SK-N-SH treated with all-trans-retinoic acid at 6 μM for 48 hours (cell line): ENCODE measurements at regions not wholly inside any gene's neighbourhood (a gene's known extent, or its start where the extent isn't known, plus 50 kb on each side); places are given as distances from the start of the nearest gene placed in this dataset.

Experiments
- ATAC-seq: fragments of 200-7000 bp; cut with Tn5 transposase; 3 replicates; pipeline ENCODE4 v1.9.1; 2020; ENCODE audit warnings: mild to moderate bottlenecking, moderate library complexity
- ARNTL ChIP-seq: fragments of 450-650 bp; formaldehyde crosslinking; IDR thresholded peaks from 2 replicates; pipeline ENCODE4 v1.5.0; 2020; ENCODE audit warnings: low read depth, mild to moderate bottlenecking, moderate library complexity, borderline replicate concordance
- CSDC2 ChIP-seq: fragments of 250-450 bp; sonication (Bioruptor Pico); IDR thresholded peaks from 2 replicates; pipeline ENCODE4 v1.5.0; 2020; ENCODE audit warnings: mild to moderate bottlenecking, moderate library complexity
- ESRRG ChIP-seq: fragments of 250-450 bp; sonication (Bioruptor Pico); IDR thresholded peaks from 2 replicates; pipeline ENCODE4 v1.6.1; 2021; ENCODE audit warnings: mild to moderate bottlenecking
- GLIS3 ChIP-seq: fragments of 250-450 bp; sonication (Bioruptor Pico); IDR thresholded peaks from 2 replicates; pipeline ENCODE4 v1.5.0; 2020; ENCODE audit warnings: mild to moderate bottlenecking, moderate library complexity
- OSR1 ChIP-seq: fragments of 250-450 bp; sonication (Bioruptor Pico); IDR thresholded peaks from 2 replicates; pipeline ENCODE4 v1.8.0; 2022; ENCODE audit warnings: moderate library complexity, mild to moderate bottlenecking, inconsistent platforms
- RARB ChIP-seq: fragments of 250-450 bp; sonication (Bioruptor Pico); IDR thresholded peaks from 2 replicates; pipeline ENCODE4 v1.8.0; 2021; ENCODE audit warnings: mild to moderate bottlenecking, moderate library complexity
- SNAI2 ChIP-seq: fragments of 250-450 bp; sonication (Bioruptor Pico); IDR thresholded peaks from 2 replicates; pipeline ENCODE4 v1.5.0; 2020; ENCODE audit warnings: mild to moderate bottlenecking, moderate library complexity
- TCF4 ChIP-seq: fragments of 250-450 bp; sonication (Bioruptor Pico); IDR thresholded peaks from 2 replicates; pipeline ENCODE4 v1.8.0; 2021; ENCODE audit warnings: mild to moderate bottlenecking, moderate library complexity, borderline replicate concordance
- ZFP3 ChIP-seq: fragments of 250-450 bp; sonication (Bioruptor Pico); IDR thresholded peaks from 2 replicates; pipeline ENCODE4 v1.5.0; 2020; ENCODE audit warnings: mild to moderate bottlenecking, moderate library complexity
- ZFP30 ChIP-seq: fragments of 450-650 bp; formaldehyde crosslinking; IDR thresholded peaks from 2 replicates; pipeline ENCODE4 v1.5.0; 2022; ENCODE audit warnings: mild to moderate bottlenecking, moderate library complexity
- ZNF565 ChIP-seq: fragments of 450-650 bp; formaldehyde crosslinking; conservative IDR thresholded peaks from 2 replicates; pipeline ENCODE4 v1.5.0; 2020; ENCODE audit warnings: low read depth, mild to moderate bottlenecking, moderate library complexity
- ZNF70 ChIP-seq: fragments of 450-650 bp; formaldehyde crosslinking; IDR thresholded peaks from 2 replicates; pipeline ENCODE4 v1.5.0; 2020; ENCODE audit warnings: mild to moderate bottlenecking, moderate library complexity
- ZNF8 ChIP-seq: fragments of 450-650 bp; formaldehyde crosslinking; IDR thresholded peaks from 2 replicates; pipeline ENCODE4 v1.5.0; 2020; ENCODE audit warnings: mild to moderate bottlenecking, moderate library complexity
- TF ChIP-seq, protein P1 (sequence below): fragments of 250-450 bp; sonication (Bioruptor Pico); IDR thresholded peaks from 2 replicates; pipeline ENCODE4 v1.5.1; 2020; ENCODE audit warnings: low read depth, mild to moderate bottlenecking, moderate library complexity
- TF ChIP-seq, protein P2 (sequence below): fragments of 250-450 bp; sonication (Bioruptor Pico); IDR thresholded peaks from 2 replicates; pipeline ENCODE4 v1.5.0; 2020; ENCODE audit warnings: mild to moderate bottlenecking, moderate library complexity
- TF ChIP-seq, protein P3 (sequence below): fragments of 250-450 bp; sonication (Bioruptor Pico); IDR thresholded peaks from 2 replicates; pipeline ENCODE4 v1.5.1; 2021; ENCODE audit warnings: mild to moderate bottlenecking, moderate library complexity
- TF ChIP-seq, protein P4 (sequence below): fragments of 250-450 bp; sonication (Bioruptor Pico); IDR thresholded peaks from 2 replicates; pipeline ENCODE4 v1.8.0; 2021; ENCODE audit warnings: low read depth, mild to moderate bottlenecking, moderate library complexity, borderline replicate concordance
- TF ChIP-seq, protein P5 (sequence below): fragments of 250-450 bp; sonication (Bioruptor Pico); IDR thresholded peaks from 2 replicates; pipeline ENCODE4 v1.8.0; 2020; ENCODE audit warnings: mild to moderate bottlenecking, moderate library complexity, borderline replicate concordance

DNA sequence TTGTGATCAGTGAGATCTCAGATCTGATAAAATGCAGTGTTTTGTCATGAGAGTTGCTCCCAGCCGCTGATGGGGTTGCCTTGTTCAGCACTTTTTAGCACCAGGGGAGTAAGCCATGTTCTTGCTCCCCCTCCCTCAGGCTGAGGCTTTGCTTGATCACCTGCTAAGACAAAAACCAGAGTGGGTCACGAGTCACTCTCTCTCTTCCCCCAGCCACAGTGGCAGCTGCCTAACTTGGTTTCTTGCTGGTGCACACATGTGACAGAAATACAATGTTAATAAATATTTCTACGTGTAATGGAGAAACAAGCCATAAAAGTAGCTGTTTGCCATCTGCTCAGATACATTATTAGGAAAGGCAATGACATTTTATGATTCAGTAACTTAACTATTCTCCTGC, 212.4 kb upstream of the DMRT1 start (continued):
- TF ChIP-seq ARNTL (no peak), GLIS3 (CRISPR knock-in tag) (no peak), OSR1 (no peak), ZFP30 (CRISPR knock-in tag) (no peak)

DNA sequence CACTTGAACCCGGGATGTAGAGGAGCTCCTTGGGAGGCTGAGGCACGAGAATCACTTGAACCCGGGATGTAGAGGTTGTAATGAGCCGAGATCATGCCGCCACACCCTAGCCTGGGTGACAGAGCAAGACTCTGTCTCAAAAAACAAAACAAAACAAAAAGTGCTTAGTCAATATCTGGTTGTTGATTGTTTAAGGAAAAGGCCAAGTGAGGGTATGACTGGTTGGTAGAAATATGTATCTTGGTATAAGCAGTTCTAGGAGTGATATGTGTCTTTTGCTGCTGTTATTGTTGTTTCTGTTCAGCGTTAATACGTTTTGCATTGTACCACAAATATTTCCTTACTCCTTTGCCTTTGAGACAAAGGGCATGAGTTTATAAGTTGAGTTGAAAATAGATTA, 210.7 kb upstream of the DMRT1 start:
- no peak for TF ChIP-seq ZFP3 (CRISPR knock-in tag)
- TF ChIP-seq, protein P1, sequence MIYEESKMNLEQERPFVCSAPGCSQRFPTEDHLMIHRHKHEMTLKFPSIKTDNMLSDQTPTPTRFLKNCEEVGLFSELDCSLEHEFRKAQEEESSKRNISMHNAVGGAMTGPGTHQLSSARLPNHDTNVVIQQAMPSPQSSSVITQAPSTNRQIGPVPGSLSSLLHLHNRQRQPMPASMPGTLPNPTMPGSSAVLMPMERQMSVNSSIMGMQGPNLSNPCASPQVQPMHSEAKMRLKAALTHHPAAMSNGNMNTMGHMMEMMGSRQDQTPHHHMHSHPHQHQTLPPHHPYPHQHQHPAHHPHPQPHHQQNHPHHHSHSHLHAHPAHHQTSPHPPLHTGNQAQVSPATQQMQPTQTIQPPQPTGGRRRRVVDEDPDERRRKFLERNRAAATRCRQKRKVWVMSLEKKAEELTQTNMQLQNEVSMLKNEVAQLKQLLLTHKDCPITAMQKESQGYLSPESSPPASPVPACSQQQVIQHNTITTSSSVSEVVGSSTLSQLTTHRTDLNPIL, result no peak
- ATAC-seq, result no peak

DNA sequence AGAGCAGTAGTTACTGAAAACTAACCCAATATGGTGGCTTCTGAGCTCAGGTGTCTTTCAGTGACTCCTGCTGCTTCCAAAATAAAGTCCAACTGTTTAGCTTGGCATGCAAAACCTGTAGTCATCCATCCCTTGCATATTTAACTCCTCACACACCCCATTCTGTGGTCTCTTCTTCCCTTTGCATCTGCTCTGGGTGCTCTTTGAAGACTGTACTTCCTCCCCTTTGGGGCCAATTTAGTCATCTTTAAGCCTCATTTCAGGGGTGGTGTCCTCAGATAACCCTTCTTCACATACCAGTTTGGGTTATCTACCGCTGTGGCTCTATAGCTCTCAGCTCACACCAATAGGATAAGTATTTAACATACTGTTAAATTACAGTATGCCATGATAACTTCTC, 209.9 kb upstream of the DMRT1 start:
- ATAC-seq, result no peak
- no peak for TF ChIP-seq ZNF565 (CRISPR knock-in tag)
- no peak for TF ChIP-seq RARB
- no peak for TF ChIP-seq ZNF8 (CRISPR knock-in tag)
- TF ChIP-seq ARNTL, result no peak
- TF ChIP-seq, protein P2, sequence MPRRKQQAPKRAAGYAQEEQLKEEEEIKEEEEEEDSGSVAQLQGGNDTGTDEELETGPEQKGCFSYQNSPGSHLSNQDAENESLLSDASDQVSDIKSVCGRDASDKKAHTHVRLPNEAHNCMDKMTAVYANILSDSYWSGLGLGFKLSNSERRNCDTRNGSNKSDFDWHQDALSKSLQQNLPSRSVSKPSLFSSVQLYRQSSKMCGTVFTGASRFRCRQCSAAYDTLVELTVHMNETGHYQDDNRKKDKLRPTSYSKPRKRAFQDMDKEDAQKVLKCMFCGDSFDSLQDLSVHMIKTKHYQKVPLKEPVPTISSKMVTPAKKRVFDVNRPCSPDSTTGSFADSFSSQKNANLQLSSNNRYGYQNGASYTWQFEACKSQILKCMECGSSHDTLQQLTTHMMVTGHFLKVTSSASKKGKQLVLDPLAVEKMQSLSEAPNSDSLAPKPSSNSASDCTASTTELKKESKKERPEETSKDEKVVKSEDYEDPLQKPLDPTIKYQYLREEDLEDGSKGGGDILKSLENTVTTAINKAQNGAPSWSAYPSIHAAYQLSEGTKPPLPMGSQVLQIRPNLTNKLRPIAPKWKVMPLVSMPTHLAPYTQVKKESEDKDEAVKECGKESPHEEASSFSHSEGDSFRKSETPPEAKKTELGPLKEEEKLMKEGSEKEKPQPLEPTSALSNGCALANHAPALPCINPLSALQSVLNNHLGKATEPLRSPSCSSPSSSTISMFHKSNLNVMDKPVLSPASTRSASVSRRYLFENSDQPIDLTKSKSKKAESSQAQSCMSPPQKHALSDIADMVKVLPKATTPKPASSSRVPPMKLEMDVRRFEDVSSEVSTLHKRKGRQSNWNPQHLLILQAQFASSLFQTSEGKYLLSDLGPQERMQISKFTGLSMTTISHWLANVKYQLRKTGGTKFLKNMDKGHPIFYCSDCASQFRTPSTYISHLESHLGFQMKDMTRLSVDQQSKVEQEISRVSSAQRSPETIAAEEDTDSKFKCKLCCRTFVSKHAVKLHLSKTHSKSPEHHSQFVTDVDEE (CRISPR knock-in tag), result no peak
- no peak for TF ChIP-seq ZNF70 (CRISPR knock-in tag)

DNA sequence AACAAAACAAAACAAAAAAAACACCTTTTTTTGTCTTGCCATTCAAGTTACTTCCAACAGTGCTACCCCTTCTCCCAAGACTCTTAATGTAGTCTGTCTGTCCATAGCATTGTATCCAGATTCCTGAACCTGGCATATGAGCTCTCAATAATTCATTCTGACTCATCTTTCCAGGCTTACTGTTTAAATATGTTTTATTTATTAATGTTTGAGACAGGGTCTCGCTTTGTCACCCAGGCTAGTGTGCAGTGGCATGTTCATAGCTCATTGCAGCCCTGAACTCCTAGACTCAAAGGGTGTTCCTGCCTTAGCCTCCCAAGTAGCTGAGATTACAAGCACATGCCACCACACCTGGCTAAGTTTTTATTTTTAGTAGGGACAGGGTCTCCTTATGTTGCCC, 208.0 kb upstream of the DMRT1 start:
- TF ChIP-seq, protein P3, sequence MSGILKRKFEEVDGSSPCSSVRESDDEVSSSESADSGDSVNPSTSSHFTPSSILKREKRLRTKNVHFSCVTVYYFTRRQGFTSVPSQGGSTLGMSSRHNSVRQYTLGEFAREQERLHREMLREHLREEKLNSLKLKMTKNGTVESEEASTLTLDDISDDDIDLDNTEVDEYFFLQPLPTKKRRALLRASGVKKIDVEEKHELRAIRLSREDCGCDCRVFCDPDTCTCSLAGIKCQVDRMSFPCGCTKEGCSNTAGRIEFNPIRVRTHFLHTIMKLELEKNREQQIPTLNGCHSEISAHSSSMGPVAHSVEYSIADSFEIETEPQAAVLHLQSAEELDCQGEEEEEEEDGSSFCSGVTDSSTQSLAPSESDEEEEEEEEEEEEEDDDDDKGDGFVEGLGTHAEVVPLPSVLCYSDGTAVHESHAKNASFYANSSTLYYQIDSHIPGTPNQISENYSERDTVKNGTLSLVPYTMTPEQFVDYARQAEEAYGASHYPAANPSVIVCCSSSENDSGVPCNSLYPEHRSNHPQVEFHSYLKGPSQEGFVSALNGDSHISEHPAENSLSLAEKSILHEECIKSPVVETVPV (CRISPR knock-in tag), result no peak
- TF ChIP-seq OSR1, result no peak
- no peak for TF ChIP-seq TCF4 (CRISPR knock-in tag)
- TF ChIP-seq, protein P4, sequence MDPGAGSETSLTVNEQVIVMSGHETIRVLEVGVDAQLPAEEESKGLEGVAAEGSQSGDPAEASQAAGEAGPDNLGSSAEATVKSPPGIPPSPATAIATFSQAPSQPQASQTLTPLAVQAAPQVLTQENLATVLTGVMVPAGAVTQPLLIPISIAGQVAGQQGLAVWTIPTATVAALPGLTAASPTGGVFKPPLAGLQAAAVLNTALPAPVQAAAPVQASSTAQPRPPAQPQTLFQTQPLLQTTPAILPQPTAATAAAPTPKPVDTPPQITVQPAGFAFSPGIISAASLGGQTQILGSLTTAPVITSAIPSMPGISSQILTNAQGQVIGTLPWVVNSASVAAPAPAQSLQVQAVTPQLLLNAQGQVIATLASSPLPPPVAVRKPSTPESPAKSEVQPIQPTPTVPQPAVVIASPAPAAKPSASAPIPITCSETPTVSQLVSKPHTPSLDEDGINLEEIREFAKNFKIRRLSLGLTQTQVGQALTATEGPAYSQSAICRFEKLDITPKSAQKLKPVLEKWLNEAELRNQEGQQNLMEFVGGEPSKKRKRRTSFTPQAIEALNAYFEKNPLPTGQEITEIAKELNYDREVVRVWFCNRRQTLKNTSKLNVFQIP (CRISPR knock-in tag), result no peak
- no peak for TF ChIP-seq ZFP30 (CRISPR knock-in tag)
- TF ChIP-seq CSDC2 (CRISPR knock-in tag), result no peak
- TF ChIP-seq ARNTL, result no peak
- TF ChIP-seq, protein P5, sequence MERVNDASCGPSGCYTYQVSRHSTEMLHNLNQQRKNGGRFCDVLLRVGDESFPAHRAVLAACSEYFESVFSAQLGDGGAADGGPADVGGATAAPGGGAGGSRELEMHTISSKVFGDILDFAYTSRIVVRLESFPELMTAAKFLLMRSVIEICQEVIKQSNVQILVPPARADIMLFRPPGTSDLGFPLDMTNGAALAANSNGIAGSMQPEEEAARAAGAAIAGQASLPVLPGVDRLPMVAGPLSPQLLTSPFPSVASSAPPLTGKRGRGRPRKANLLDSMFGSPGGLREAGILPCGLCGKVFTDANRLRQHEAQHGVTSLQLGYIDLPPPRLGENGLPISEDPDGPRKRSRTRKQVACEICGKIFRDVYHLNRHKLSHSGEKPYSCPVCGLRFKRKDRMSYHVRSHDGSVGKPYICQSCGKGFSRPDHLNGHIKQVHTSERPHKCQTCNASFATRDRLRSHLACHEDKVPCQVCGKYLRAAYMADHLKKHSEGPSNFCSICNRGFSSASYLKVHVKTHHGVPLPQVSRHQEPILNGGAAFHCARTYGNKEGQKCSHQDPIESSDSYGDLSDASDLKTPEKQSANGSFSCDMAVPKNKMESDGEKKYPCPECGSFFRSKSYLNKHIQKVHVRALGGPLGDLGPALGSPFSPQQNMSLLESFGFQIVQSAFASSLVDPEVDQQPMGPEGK (CRISPR knock-in tag), result no peak
- ATAC-seq, result no peak

DNA sequence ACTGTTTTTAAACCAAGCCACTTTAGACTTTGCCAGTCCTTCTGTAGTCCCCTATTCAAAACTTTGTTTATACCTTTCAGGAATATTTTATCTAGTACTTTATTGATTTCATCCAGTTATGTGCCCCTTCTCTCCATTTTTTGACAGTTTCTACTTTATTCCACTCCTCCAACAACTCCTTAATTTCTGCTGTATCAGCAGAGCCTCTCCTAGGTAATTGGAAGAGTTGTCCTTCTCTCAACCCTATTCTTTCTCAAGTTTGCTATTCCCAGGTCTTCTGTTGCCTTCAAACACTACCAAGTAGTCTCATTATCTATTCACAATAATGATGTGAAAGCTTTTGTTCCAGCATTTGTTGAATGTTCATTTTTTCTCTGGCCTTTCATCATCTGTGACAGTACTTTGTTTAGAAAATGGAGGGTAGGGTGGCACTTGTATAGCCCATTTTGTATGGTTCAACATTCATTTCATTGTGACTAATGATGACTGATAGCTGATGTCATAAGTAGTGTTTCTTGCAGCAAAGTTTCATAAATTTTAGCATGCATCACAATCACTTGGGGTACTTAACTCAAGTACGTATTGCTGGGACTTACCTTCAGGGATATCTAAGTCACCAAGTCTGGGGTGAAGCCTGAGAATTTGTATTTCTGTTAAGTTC, 204.4 kb upstream of the DMRT1 start:
- no peak for ATAC-seq
- TF ChIP-seq SNAI2 (CRISPR knock-in tag) (no peak), ESRRG (no peak), CSDC2 (CRISPR knock-in tag) (no peak)
- TF ChIP-seq, protein P3 (CRISPR knock-in tag), result no peak
